ENCODE measurements at regions not wholly inside any gene's neighbourhood (a gene's known extent, or its start where the extent isn't known, plus 50 kb on each side); places are given as distances from the start of the nearest gene placed in this dataset.

GRCh38 chr17:28255616-28256015 is 63.4 kb upstream of the TMEM97 start:
- DNase-seq (ENCODE audit: low spot score) (no peak), ATAC-seq (no peak)
- no peak overlapping the region for H3K27ac ChIP-seq (ENCODE audit: low read depth)
- no peak overlapping the region for H3K4me3 Mint-ChIP-seq
- peaks cover 2% of the 10 kb centered on the region; the same call in 2 of the 3 replicates for H3K4me1 Mint-ChIP-seq
- no peaks in the 10 kb centered on the region for H3K27me3 ChIP-seq (ENCODE audit: insufficient read depth)
- H2AFZ ChIP-seq = no peak overlapping the region
- no peaks in the 10 kb centered on the region for H4K20me1 ChIP-seq (replicated peaks; ENCODE audit: insufficient read depth)
- H3K4me1 ChIP-seq (ENCODE audit: insufficient read depth) = no peaks in the 10 kb centered on the region
- TF ChIP-seq REST (IDR thresholded peaks at IDR 0.05; ENCODE audit: unreplicated experiment) (no peak), ETS1 (IDR thresholded peaks at IDR 0.05) (no peak), STAT1 (IDR thresholded peaks at IDR 0.05; ENCODE audit: unreplicated experiment) (no peak), CTCF (conservative IDR thresholded peaks at IDR 0.05; ENCODE audit: low read depth in 2 of 2) (no peak), JUNB (IDR thresholded peaks at IDR 0.05; ENCODE audit: unreplicated experiment) (no peak), ZNF114 (CRISPR knock-in tag; IDR thresholded peaks at IDR 0.05) (no peak), NANOG (IDR thresholded peaks at IDR 0.05; ENCODE audit: borderline replicate concordance) (no peak), ZNF462 (CRISPR knock-in tag; IDR thresholded peaks at IDR 0.05) (no peak), EZH2phosphoT487 (IDR thresholded peaks at IDR 0.05; ENCODE audit: unreplicated experiment) (no peak), POLR2AphosphoS5 (IDR thresholded peaks at IDR 0.05; ENCODE audit: low read depth) (no peak), EZH2 (IDR thresholded peaks at IDR 0.05; ENCODE audit: low read depth, unreplicated experiment) (no peak), CREB1 (CRISPR knock-in tag; IDR thresholded peaks at IDR 0.05; ENCODE audit: low read depth) (no peak), ZNF331 (CRISPR knock-in tag; IDR thresholded peaks at IDR 0.05; ENCODE audit: low read depth) (no peak)
- peaks cover 5% of the 10 kb centered on the region for H3K27me3 Mint-ChIP-seq (ENCODE audit: insufficient read depth, low read depth, poor library complexity)
- no peaks in the 10 kb centered on the region for H3K79me2 ChIP-seq (replicated peaks; ENCODE audit: insufficient read depth)
- no peaks in the 10 kb centered on the region; the same call in 2 of the 3 replicates for H3K36me3 Mint-ChIP-seq (ENCODE audit: low read depth)
- peaks cover 7% of the 10 kb centered on the region; the same call in 2 of the 3 replicates for H3K9me3 Mint-ChIP-seq
- H3K9me2 ChIP-seq (ENCODE audit: insufficient read depth) = 0 out of 2 replicates have a peak, but pooled peaks cover 4% of the 10 kb centered on the region
- H3K4me3 ChIP-seq = no peak overlapping the region
- H3K36me3 ChIP-seq (ENCODE audit: insufficient read depth) = no peaks in the 10 kb centered on the region
- no peak overlapping the region for H3K4me2 ChIP-seq
- no peaks in the 10 kb centered on the region for H3F3A ChIP-seq (replicated peaks; ENCODE audit: low read depth)
- no peak overlapping the region for H3K27ac Mint-ChIP-seq

Data from GM23338 (cell line).